ENCODE measurements at regions not wholly inside any gene's neighbourhood (a gene's known extent, or its start where the extent isn't known, plus 50 kb on each side); places are given as distances from the start of the nearest gene placed in this dataset.

- no peak for ATAC-seq (ENCODE audit: low read depth in 2 of 2)
- DNase-seq: no peak
- H3K9me3 ChIP-seq (ENCODE audit: control insufficient read depth in 2 of 2, low read length in 2 of 2): no peaks in the 10 kb centered on the region
- H3K4me1 ChIP-seq (ENCODE audit: control insufficient read depth, insufficient read depth, low read length, poor library complexity, severe bottlenecking): no peaks in the 10 kb centered on the region
- H3K4me3 Mint-ChIP-seq: no peak overlapping the region
- H3K27me3 Mint-ChIP-seq: no peaks in the 10 kb centered on the region
- peaks cover 2 to 13% (median 6%) of the 10 kb centered on the region in 7 donors for H3K9me3 Mint-ChIP-seq
- H3K36me3 ChIP-seq (ENCODE audit: control insufficient read depth, insufficient read depth, low read length): no peaks in the 10 kb centered on the region
- H3K27me3 ChIP-seq (ENCODE audit: control insufficient read depth, insufficient read depth, low read length): no peaks in the 10 kb centered on the region
- no peaks in the 10 kb centered on the region for H3K36me3 Mint-ChIP-seq
- H3K27ac ChIP-seq (ENCODE audit: insufficient read depth, low read length, poor library complexity, severe bottlenecking): no peak overlapping the region
- no peak overlapping the region for H3K27ac Mint-ChIP-seq
- H3K4me1 Mint-ChIP-seq: no peaks in the 10 kb centered on the region
- H3K4me3 ChIP-seq (ENCODE audit: low read depth, low read length): no peak overlapping the region
Observed at GRCh38 chr4:45578874-45579273, 545.0 kb downstream of the GABRG1 start.

- H3K36me3 Mint-ChIP-seq: no peaks in the 10 kb centered on the region
- no peaks in the 10 kb centered on the region for H3K4me1 Mint-ChIP-seq
- DNase-seq (no peak), ATAC-seq (ENCODE audit: low read depth in 2 of 2) (no peak)
- no peak overlapping the region for H3K4me3 ChIP-seq (ENCODE audit: low read depth, low read length)
- no peaks in the 10 kb centered on the region for H3K9me3 ChIP-seq (ENCODE audit: control insufficient read depth in 2 of 2, low read length in 2 of 2)
- no peaks in the 10 kb centered on the region for H3K27me3 Mint-ChIP-seq
- peak overlapping the region in 1 of 3 donors; percentile 23 for H3K27ac Mint-ChIP-seq
- no peaks in the 10 kb centered on the region for H3K4me1 ChIP-seq (ENCODE audit: control insufficient read depth, insufficient read depth, low read length, poor library complexity, severe bottlenecking)
- H3K27ac ChIP-seq (ENCODE audit: insufficient read depth, low read length, poor library complexity, severe bottlenecking): no peak overlapping the region
- H3K27me3 ChIP-seq (ENCODE audit: control insufficient read depth, insufficient read depth, low read length): no peaks in the 10 kb centered on the region
- H3K4me3 Mint-ChIP-seq: no peak overlapping the region
- peaks cover 2 to 15% (median 4%) of the 10 kb centered on the region in 7 donors for H3K9me3 Mint-ChIP-seq
- no peaks in the 10 kb centered on the region for H3K36me3 ChIP-seq (ENCODE audit: control insufficient read depth, insufficient read depth, low read length)
Observed at GRCh38 chr4:45576275-45576674, 547.6 kb downstream of the GABRG1 start.

GRCh38 chr4:45569619-45570018 is 554.2 kb downstream of the GABRG1 start:
- H3K27ac ChIP-seq (ENCODE audit: insufficient read depth, low read length, poor library complexity, severe bottlenecking): no peak overlapping the region
- Mint-ChIP-seq H3K36me3 (no peaks in the 10 kb centered on the region), H3K4me3 (no peak overlapping the region), H3K4me1 (no peaks in the 10 kb centered on the region), H3K27me3 (no peaks in the 10 kb centered on the region), H3K27ac (no peak overlapping the region), H3K9me3 (peaks cover 0 to 20% (median 3%) of the 10 kb centered on the region in 7 donors)
- H3K9me3 ChIP-seq (ENCODE audit: control insufficient read depth in 2 of 2, low read length in 2 of 2): no peaks in the 10 kb centered on the region
- H3K36me3 ChIP-seq (ENCODE audit: control insufficient read depth, insufficient read depth, low read length): no peaks in the 10 kb centered on the region
- no peaks in the 10 kb centered on the region for H3K27me3 ChIP-seq (ENCODE audit: control insufficient read depth, insufficient read depth, low read length)
- no peak overlapping the region for H3K4me3 ChIP-seq (ENCODE audit: low read depth, low read length)
- no peak for ATAC-seq (ENCODE audit: low read depth in 2 of 2)
- H3K4me1 ChIP-seq (ENCODE audit: control insufficient read depth, insufficient read depth, low read length, poor library complexity, severe bottlenecking): no peaks in the 10 kb centered on the region
- no peak for DNase-seq

GRCh38 chr4:45568694-45569093 is 555.2 kb downstream of the GABRG1 start:
- Mint-ChIP-seq H3K36me3 (no peaks in the 10 kb centered on the region), H3K27ac (no peak overlapping the region), H3K9me3 (peaks cover 0 to 16% (median 3%) of the 10 kb centered on the region in 7 donors), H3K4me1 (no peaks in the 10 kb centered on the region), H3K27me3 (no peaks in the 10 kb centered on the region), H3K4me3 (no peak overlapping the region)
- Histone ChIP-seq H3K27ac (ENCODE audit: insufficient read depth, low read length, poor library complexity, severe bottlenecking) (no peak overlapping the region), H3K36me3 (ENCODE audit: control insufficient read depth, insufficient read depth, low read length) (no peaks in the 10 kb centered on the region), H3K9me3 (ENCODE audit: control insufficient read depth in 2 of 2, low read length in 2 of 2) (no peaks in the 10 kb centered on the region), H3K4me3 (ENCODE audit: low read depth, low read length) (no peak overlapping the region), H3K4me1 (ENCODE audit: control insufficient read depth, insufficient read depth, low read length, poor library complexity, severe bottlenecking) (no peaks in the 10 kb centered on the region), H3K27me3 (ENCODE audit: control insufficient read depth, insufficient read depth, low read length) (no peaks in the 10 kb centered on the region)
- no peak for DNase-seq
- no peak for ATAC-seq (ENCODE audit: low read depth in 2 of 2)

DNA sequence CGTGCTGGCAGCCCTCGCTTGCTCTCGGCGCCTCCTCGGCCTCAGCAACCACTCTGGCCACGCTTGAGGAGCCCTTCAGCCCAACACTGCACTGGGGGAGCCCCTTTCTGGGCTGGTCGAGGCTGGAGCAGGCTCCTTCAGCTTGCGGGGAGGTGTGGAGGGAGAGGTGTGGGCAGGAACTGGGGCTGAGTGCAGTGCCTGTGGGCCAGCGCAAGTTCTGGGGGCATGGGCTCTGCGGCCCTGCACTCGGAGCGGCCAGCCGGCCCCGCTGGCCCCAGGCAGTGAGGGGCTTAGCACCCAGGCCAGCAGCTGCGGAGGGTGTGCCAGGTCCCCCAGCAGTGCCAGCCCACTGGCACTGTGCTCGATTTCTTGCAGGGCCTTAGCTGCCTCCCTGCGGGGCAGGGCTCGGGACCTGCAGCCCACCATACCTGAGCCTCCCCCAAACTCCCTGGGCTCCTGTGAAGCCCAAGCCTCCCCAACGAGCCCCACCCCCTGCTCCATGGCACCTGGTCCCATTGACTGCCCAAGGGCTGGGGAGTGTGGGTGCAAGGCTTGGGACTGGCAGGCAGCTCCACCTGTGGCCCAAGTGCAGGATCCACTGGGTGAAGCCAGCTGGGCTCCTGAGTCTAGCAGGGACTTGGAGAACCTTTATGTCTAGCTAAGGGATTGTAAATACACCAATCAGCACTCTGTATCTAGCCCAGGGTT is 556.8 kb downstream of the GABRG1 start:
- no peak overlapping the region for H3K27ac ChIP-seq (ENCODE audit: insufficient read depth, low read length, poor library complexity, severe bottlenecking)
- H3K4me3 ChIP-seq (ENCODE audit: low read depth, low read length): no peak overlapping the region
- Mint-ChIP-seq H3K4me3 (no peak overlapping the region), H3K4me1 (no peaks in the 10 kb centered on the region), H3K36me3 (no peaks in the 10 kb centered on the region), H3K9me3 (peaks cover 0 to 10% (median 3%) of the 10 kb centered on the region in 7 donors), H3K27ac (no peak overlapping the region), H3K27me3 (no peaks in the 10 kb centered on the region)
- H3K9me3 ChIP-seq (ENCODE audit: control insufficient read depth in 2 of 2, low read length in 2 of 2): no peaks in the 10 kb centered on the region
- no peaks in the 10 kb centered on the region for H3K36me3 ChIP-seq (ENCODE audit: control insufficient read depth, insufficient read depth, low read length)
- DNase-seq (no peak), ATAC-seq (ENCODE audit: low read depth in 2 of 2) (no peak)
- no peaks in the 10 kb centered on the region for H3K27me3 ChIP-seq (ENCODE audit: control insufficient read depth, insufficient read depth, low read length)
- H3K4me1 ChIP-seq (ENCODE audit: control insufficient read depth, insufficient read depth, low read length, poor library complexity, severe bottlenecking): no peaks in the 10 kb centered on the region

- Histone ChIP-seq H3K4me3 (ENCODE audit: low read depth, low read length) (no peak overlapping the region), H3K27me3 (ENCODE audit: control insufficient read depth, insufficient read depth, low read length) (no peaks in the 10 kb centered on the region), H3K4me1 (ENCODE audit: control insufficient read depth, insufficient read depth, low read length, poor library complexity, severe bottlenecking) (no peaks in the 10 kb centered on the region), H3K9me3 (ENCODE audit: control insufficient read depth in 2 of 2, low read length in 2 of 2) (peaks cover 0 to 4% of the 10 kb centered on the region in 2 experiments), H3K27ac (ENCODE audit: insufficient read depth, low read length, poor library complexity, severe bottlenecking) (no peak overlapping the region), H3K36me3 (ENCODE audit: control insufficient read depth, insufficient read depth, low read length) (no peaks in the 10 kb centered on the region)
- H3K27me3 Mint-ChIP-seq: no peaks in the 10 kb centered on the region
- H3K4me1 Mint-ChIP-seq: no peaks in the 10 kb centered on the region
- ATAC-seq (ENCODE audit: low read depth in 2 of 2): no peak
- DNase-seq: no peak
- no peak overlapping the region for H3K27ac Mint-ChIP-seq
- no peaks in the 10 kb centered on the region for H3K36me3 Mint-ChIP-seq
- peaks cover 0 to 21% (median 4%) of the 10 kb centered on the region in 7 donors for H3K9me3 Mint-ChIP-seq
- H3K4me3 Mint-ChIP-seq: no peak overlapping the region
Observed at GRCh38 chr4:45554423-45554822, 569.4 kb downstream of the GABRG1 start.

DNA sequence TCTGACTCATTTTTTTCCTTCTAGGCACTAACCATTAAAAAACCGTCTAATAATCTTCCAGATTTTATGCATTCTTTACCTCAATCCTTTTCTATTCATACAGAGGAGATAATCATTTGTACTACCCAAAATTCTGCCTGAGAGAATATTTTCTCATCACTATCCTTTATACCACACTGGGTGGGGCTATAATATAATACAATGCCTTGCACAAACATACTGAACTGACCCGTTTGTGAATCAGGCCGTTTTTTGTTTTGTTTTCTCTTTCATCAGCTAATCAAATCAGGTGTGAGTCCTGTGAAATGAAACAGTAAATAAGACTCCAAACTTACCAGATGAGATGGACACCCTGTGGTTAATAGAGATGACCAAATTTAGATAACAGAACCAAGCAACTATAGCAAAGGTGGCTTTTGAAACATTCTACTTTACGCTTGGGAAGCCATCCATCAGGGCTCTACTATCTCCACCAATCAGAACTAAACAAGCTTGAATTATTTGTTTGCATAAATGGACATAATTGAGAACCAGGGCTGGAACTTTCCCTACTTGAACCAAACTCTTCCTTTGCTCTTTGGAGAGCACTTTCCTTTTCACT is 573.0 kb downstream of the GABRG1 start:
- Mint-ChIP-seq H3K27ac (no peak overlapping the region), H3K36me3 (no peaks in the 10 kb centered on the region), H3K9me3 (peaks cover 0 to 22% (median 4%) of the 10 kb centered on the region in 7 donors), H3K4me1 (peaks cover 0 to 2% (median 0%) of the 10 kb centered on the region in 4 donors), H3K4me3 (no peak overlapping the region), H3K27me3 (no peaks in the 10 kb centered on the region)
- DNase-seq (no peak), ATAC-seq (ENCODE audit: low read depth in 2 of 2) (no peak)
- no peaks in the 10 kb centered on the region for H3K4me1 ChIP-seq (ENCODE audit: control insufficient read depth, insufficient read depth, low read length, poor library complexity, severe bottlenecking)
- no peaks in the 10 kb centered on the region for H3K36me3 ChIP-seq (ENCODE audit: control insufficient read depth, insufficient read depth, low read length)
- no peak overlapping the region for H3K27ac ChIP-seq (ENCODE audit: insufficient read depth, low read length, poor library complexity, severe bottlenecking)
- H3K27me3 ChIP-seq (ENCODE audit: control insufficient read depth, insufficient read depth, low read length): no peaks in the 10 kb centered on the region
- H3K4me3 ChIP-seq (ENCODE audit: low read depth, low read length): no peak overlapping the region
- H3K9me3 ChIP-seq (ENCODE audit: control insufficient read depth in 2 of 2, low read length in 2 of 2): peaks cover 0 to 4% of the 10 kb centered on the region in 2 experiments

Measured in CD4-positive, CD25-positive, alpha-beta regulatory T cell (primary cell).